H7 (cell line): ENCODE measurements at regions not wholly inside any gene's neighbourhood (a gene's known extent, or its start where the extent isn't known, plus 50 kb on each side); places are given as distances from the start of the nearest gene placed in this dataset.

ENCODE experiments used
- DNase-seq: peaks from one replicate; pipeline ENCODE4 v3.0.0; 2012
- H3K27me3 ChIP-seq: 2 replicates; pipeline ENCODE4 v1.6.0; 2011; ENCODE audit warnings: mild to moderate bottlenecking, low read length; ENCODE audit not compliant: control insufficient read depth, insufficient read depth
- H3K36me3 ChIP-seq: replicated peaks from 2 replicates; pipeline ENCODE4 v1.5.1; 2011; ENCODE audit warnings: low read length; ENCODE audit not compliant: control insufficient read depth, insufficient read depth
- H3K4me3 ChIP-seq: 2 replicates; pipeline ENCODE4 v1.5.1; 2011; ENCODE audit warnings: low read depth, mild to moderate bottlenecking, control low read depth, low read length, moderate library complexity; ENCODE audit not compliant: insufficient read depth

DNA sequence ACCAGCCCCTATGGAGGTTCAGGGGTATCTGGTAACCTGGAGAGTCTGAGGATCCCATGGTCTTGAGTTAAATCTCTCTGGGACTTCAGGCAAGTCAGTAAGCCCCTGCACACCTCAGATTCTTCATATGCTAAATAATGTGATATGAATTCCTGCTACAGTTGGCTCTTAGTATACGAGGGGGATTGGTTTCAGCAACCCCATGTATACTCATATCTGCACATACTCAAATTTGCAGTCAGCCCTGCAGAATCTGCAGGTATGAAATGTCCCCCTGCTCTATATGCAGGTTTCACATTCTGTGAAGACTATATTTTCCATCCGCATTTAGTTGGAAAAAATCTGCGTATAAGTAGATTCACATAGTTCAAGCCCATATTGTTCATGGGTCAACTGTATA, 136.6 kb downstream of the TOMM20 start:
- Histone ChIP-seq H3K4me3 (no peak overlapping the region), H3K27me3 (no peaks in the 10 kb centered on the region), H3K36me3 (no peaks in the 10 kb centered on the region)
- DNase-seq, result no peak

DNA sequence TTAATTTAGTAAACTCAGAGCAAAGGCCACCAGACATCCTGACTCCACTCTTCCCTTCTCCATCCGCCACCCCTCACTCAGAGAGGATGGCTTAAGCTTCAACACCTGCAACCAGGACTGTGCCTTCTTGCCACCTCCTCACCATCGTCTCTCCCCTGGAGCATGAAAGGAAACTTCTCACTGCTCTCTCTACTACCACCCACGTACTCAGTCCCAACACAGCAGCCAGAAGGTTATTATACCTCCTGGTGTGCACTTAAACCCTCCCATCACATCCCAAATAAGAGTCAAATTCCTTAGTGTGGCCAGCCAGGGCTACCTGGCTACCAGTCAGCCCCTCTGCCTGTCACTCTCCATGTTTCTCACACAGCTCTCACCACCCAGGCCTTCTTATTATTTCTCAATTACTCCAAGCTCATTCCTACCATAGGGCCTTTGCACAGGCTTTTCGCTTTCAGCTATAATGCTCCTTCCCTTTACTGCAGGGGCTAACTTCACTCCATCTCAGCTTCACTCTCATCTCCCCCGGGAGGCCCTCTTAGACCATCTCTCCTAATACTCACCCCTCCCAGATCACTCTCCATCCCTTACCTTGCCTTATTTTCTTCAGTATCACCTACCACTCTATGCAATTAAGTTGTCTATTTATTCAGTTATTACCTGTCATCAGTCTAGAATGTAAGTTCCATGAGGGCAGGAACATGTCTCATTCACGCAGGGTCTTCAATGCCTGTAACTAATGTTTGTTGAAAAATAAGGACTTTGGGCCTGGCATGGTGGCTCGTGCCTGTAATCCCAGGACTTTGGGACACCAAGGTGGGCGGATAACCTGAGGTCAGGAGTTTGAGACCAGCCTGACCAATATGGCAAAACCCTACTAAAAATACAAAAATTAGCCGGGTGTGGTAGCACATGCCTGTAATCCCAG, 137.5 kb downstream of the TOMM20 start:
- H3K4me3 ChIP-seq, result no peak overlapping the region

DNA sequence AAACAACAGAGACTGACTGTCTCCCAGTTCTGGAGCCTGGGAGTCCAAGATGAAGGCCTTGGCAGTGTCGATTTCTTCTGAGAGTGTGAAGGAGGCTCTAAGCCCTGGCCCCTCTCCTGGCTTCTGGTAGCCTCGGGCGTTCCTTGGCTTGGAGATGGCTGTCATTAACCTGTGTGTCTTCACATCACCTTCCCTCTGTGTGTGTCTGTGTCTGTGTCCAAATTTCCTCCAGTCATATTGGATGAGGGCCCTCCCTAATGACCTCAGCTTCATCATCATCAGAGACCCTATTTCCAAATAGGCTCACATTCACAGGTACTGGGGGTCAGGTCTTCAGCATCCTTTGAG, 138.3 kb downstream of the TOMM20 start:
- H3K36me3 ChIP-seq, result no peaks in the 10 kb centered on the region
- no peak for DNase-seq
- H3K27me3 ChIP-seq, result no peaks in the 10 kb centered on the region
- no peak overlapping the region for H3K4me3 ChIP-seq

More for the DNA sequence above, 137.5 kb downstream of the TOMM20 start:
- DNase-seq, result no peak
- H3K27me3 ChIP-seq, result no peaks in the 10 kb centered on the region
- H3K36me3 ChIP-seq, result no peaks in the 10 kb centered on the region

DNA sequence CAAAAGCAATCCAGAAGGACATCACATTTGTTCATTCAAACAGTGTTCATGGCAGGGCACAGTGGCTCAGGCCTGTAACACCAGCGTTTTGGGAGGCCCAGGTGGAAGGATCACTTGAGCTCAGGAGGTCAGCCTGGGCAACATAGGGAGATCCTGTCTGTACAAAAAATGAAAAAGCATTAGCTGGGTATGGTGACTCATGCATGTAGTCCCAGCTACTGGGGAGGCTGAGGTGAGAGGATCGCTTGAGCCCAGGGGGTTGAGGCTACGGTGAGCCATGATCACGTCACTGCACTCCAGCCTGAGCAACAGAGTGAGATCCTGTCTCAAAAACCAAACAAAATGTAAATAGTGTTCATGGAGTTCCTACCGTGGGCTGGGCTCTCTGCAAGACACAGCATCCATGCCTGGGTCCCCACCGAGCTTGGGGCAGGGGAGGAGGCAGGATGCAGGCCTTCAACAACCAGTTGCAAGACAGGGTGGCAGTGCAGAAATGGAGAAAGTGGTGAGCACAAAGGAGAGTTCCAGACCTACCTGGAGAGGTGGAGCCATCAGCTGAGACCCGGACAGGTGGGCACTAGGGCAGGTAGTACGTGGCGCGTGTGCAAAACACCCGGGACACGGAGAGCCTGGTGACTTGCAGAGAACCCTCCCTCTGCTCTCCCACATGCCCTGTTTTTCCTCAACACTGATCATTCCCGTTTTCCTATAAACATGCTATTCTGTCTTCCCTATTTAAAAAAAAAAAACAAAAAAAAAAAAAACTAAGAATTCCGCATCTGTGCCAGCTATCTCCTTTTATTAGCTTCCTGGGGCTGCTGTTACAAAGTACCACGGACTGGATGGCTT, 138.9 kb downstream of the TOMM20 start:
- H3K36me3 ChIP-seq, result no peaks in the 10 kb centered on the region

DNA sequence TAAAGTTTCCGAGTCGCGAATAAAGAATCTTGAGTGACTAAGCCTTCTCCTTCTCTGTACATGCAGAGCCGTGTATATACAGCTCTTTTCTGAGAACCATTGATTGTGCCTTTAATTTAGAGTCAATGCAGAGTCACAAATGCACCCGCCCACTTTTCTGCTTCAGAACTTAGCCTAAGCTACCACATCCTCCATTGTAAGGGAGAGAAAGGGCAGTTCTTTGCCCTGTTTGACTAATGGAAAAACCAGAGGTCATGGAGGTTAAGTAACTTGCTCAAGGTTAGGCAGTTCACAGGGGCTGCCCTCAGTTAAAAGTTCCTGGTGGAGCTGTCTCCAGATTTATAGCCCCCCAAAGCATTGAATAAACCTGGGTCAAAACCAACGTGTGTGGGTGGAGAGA, 139.6 kb downstream of the TOMM20 start:
- no peaks in the 10 kb centered on the region for H3K36me3 ChIP-seq
- no peak for DNase-seq

More for the DNA sequence above, 138.9 kb downstream of the TOMM20 start:
- no peaks in the 10 kb centered on the region for H3K27me3 ChIP-seq
- H3K4me3 ChIP-seq, result no peak overlapping the region
- DNase-seq, result no peak

DNA sequence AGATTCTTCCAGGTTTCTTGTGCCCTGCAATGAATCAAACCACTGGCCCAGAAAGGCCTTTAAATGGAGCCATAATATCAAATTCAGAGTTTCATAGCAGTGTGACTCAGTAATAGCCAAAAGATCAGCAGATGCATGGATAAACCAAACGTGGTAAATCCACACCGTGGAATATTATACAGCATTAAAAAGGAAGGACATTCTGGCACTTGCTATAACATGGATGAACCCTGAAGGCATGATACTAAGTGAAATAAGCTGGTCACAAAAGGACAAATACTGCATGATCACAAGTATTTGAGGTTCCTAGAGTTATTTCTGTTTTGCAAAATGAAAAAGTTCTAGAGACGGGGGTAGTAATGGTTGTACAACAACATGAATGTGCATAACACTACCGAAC, 140.1 kb downstream of the TOMM20 start:
- no peak for DNase-seq
- no peaks in the 10 kb centered on the region for H3K27me3 ChIP-seq
- H3K4me3 ChIP-seq, result no peak overlapping the region

More for the DNA sequence above, 139.6 kb downstream of the TOMM20 start:
- Histone ChIP-seq H3K4me3 (no peak overlapping the region), H3K27me3 (no peaks in the 10 kb centered on the region)

DNA sequence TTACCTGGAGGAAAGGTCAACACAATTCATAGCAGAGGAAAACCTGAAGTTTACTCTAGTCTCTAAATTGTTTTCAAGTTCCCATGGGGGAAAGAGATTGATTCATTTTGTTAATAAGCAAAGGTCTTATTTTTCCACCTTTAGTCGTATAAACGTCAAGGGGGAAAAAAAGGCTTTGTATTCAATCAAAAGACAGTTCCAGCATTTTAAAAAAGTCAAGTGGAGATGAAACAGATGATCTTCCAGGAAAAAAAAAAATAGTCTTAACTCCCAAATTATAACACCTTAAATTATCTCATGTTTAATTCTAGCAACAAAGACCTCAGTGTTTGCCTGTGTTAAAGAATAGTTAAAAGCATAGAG, 140.5 kb downstream of the TOMM20 start:
- DNase-seq, result no peak
- Histone ChIP-seq H3K36me3 (no peaks in the 10 kb centered on the region), H3K4me3 (no peak overlapping the region), H3K27me3 (no peaks in the 10 kb centered on the region)

More for the DNA sequence above, 140.1 kb downstream of the TOMM20 start:
- no peaks in the 10 kb centered on the region for H3K36me3 ChIP-seq

DNA sequence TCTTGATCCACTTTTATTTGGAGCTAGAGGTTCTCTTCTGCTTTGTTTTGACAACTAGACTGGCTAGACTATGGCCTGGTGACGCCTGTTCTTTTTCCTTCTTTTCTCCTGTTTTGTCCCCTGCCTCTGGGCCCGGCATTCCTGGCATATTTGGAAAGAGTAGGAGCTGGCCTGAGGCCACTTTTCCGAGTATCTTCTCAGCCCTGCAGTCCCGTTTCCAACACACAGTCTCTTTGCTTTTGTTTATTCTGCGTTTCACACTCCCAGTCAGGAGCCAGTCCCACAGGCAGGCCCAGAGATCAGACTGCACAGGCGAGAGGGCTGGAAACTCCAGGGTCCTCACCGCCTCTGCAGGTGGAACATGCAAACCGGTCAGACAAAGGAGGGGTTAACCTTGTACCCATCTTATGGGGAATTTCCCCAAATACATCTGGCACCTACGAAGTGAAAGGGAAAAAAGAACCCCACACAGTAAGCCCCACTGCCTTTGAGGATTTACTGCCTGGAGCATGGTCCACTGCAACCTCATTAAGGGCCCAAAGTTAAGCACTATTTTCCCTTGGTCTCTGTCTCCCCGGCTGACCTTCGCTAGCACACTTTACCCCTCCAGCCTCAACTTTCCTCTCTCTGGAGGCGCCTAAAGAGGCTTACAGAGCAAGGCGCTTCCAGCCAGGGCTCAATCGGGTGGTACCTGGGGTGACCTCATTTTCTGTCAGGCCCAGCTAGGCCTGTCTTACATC, 141.1 kb downstream of the TOMM20 start:
- H3K36me3 ChIP-seq, result no peaks in the 10 kb centered on the region
- no peaks in the 10 kb centered on the region for H3K27me3 ChIP-seq
- H3K4me3 ChIP-seq, result no peak overlapping the region
- DNase-seq, result no peak

DNA sequence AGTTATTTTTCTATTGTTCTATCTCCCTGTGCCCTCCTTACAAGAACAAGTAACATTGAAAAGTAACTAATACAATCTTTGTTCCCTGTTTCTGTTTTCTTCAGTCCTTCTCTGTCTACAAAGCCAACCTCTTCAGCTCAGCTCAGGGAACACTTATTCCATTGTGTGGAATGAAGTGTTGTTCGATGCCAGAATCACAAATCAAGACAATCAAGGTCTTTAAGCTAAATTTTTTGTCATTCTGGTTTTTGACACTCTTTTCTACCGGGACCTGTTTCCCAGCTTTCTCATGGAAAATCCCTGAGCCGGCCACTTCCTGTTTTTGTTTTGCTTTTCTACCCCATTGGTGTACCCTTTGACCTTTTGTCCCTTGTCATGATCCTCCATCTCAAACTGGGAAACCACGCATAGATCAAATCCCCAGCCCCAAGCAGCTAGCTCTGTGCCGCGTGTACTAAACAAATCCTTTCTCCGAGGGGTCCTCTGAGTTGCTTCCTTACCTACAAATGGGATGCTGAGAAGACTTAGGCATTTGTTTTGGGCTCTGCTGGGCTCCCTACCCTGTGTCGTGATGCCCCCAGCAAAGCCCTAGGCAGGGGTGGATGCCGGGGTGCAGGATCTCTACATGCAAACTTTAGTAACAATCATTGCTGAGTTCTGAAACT, 141.8 kb downstream of the TOMM20 start:
- H3K27me3 ChIP-seq, result no peaks in the 10 kb centered on the region
- no peak overlapping the region for H3K4me3 ChIP-seq
- no peak for DNase-seq
- H3K36me3 ChIP-seq, result no peaks in the 10 kb centered on the region

DNA sequence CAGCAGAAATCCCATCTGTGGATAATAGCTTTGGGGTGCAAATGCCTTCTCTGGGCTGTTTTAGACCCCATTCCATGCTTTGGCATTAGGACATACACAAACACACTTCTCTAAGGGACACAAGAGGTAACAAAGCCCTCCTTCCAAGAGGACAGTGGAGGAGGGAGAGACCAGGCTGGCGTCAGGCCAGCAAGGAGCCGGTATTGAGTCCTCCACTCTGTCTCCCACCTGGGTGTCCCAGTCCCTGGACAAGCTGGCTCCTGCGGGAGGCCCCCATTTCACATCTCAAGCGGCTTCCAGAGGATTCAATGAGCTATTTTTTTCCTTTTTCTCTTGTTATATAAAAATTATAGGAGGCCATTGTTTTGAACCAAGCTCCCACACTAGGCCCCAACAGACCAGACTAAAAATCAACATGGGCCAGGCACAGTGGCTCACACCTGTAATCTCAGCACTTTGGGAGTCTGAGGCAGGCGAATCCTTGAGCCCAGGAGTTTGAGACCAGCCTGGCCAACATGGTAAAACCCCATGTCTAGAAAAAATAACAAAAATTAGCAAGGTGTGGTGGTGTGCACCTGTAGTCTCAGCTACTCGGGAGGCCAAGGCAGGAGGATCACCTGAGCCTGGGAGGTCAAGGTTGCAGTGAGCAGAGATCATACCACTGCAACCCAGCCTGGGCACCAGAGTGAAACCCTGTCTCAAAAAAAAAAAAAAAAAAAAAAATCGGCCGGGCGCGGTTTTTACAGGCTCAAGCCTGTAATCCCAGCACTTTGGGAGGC, 142.9 kb downstream of the TOMM20 start:
- no peak for DNase-seq
- Histone ChIP-seq H3K36me3 (no peaks in the 10 kb centered on the region), H3K4me3 (no peak overlapping the region), H3K27me3 (no peaks in the 10 kb centered on the region)

DNA sequence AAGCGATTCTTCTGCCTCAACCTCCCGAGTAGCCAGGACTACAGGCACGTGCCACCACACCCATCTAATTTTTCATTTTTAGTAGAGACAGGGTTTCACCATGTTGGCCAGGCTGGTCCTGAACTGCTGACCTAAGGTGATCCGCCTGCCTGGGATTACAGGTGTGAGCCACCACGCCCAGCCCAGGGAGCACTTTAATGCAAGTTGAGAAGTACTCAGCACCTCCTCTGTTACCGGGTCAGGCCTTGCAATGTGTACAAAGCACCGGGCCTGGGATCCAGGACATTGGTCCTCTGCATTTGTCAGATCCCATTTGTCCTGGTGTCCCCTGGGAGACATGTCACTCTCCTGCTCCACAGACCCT, 143.6 kb downstream of the TOMM20 start:
- Histone ChIP-seq H3K36me3 (no peaks in the 10 kb centered on the region), H3K27me3 (no peaks in the 10 kb centered on the region), H3K4me3 (no peak overlapping the region)
- no peak for DNase-seq

DNA sequence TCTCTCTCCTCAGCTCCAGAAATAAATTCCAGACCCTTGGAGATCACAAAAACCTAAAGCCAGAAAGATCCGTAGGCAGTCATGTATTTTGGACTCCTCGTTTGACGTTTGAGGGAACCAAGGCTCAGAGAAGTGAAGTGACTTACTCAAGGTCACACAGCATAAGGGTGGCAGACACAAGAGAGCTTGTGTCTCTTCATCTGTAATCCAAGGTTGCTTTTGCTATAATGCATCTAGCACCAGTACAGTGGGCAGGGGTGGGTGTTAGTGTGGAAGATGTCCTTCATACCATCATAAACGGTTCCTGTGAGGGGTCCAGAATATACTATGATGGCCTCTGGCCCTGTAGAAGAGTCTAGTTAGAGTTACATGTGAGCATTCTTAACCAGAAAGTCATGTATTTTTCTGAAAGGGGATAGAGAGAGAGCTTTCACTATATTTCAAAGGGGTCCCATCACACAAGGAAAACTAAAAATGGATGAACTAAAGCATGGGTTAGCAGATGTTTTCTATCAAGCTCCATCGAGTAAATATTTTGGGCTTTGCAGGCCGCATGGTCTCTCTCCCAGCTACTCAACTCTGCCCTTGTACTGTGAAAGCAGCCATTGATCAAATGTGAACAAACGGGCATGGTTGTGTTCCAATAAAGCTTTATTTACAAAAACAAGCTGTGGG, 144.9 kb downstream of the TOMM20 start:
- no peak for DNase-seq
- Histone ChIP-seq H3K36me3 (no peaks in the 10 kb centered on the region), H3K27me3 (no peaks in the 10 kb centered on the region), H3K4me3 (no peak overlapping the region)

DNA sequence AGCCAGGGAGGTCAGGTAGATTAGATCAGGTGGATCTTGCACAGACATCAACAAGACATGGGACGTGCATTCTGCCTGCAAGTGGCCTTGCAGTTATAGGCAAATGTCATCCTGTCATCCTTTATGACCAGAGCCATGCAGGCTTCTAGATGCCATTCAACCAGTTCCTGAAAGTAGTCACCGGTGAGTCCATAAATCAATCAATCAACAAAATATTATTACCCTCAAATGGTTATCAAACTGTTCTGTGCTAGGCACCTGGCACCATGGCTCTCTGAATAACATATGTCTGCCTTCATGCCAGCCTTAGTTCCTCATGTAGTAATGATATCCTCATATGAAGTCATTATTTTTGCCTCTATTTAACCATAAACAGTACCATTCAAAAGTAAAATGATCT, 146.9 kb downstream of the TOMM20 start:
- Histone ChIP-seq H3K27me3 (no peaks in the 10 kb centered on the region), H3K4me3 (no peak overlapping the region), H3K36me3 (no peaks in the 10 kb centered on the region)
- DNase-seq, result no peak
